Heart left ventricle (tissue), 16 donors: ENCODE measurements at regions not wholly inside any gene's neighbourhood (a gene's known extent, or its start where the extent isn't known, plus 50 kb on each side); places are given as distances from the start of the nearest gene placed in this dataset.

Experiments used
- ATAC-seq, 4 donors: fragments of 200-7000 bp; cut with Tn5 transposase; one replicate each; pipeline ENCODE4 v1.9.1; 2020 to 2022; ENCODE audit warnings: moderate library complexity in 4 of 4, mild to moderate bottlenecking in 3 of 4, moderate number of reproducible peaks in 1 of 4
- DNase-seq, 5 donors: peaks; one replicate each; pipeline ENCODE4 v3.0.0-alpha.2; 2020
- H3K27ac ChIP-seq, 12 donors: fragments of 200-600 bp; sonication (generic) in 4 of 12; one replicate each; pipeline versions ENCODE4 v1.5.0 to v1.8.0; 2016 to 2022; ENCODE audit warnings: mild to moderate bottlenecking in 2 of 12
- H3K27me3 ChIP-seq, 9 donors: fragments of 200-600 bp; sonication (generic) in 2 of 9; one replicate each; pipeline versions ENCODE4 v1.5.1 to v1.8.0; 2016 to 2022; ENCODE audit warnings: mild to moderate bottlenecking in 3 of 9
- H3K36me3 ChIP-seq, 9 donors: fragments of 200-600 bp; sonication (generic) in 2 of 9; one replicate each; pipeline versions ENCODE4 v1.5.0 to v1.8.0; 2018 to 2022; ENCODE audit warnings: mild to moderate bottlenecking in 2 of 9
- H3K4me1 ChIP-seq, 12 donors: fragments of 200-600 bp; sonication (generic) in 4 of 12; one replicate each; pipeline versions ENCODE4 v1.5.0 to v1.8.0; 2016 to 2022; ENCODE audit warnings: mild to moderate bottlenecking in 3 of 12
- H3K4me3 ChIP-seq, 12 donors: fragments of 200-600 bp; sonication (generic) in 4 of 12; one replicate each; pipeline versions ENCODE4 v1.5.0 to v1.8.0; 2017 to 2022; ENCODE audit warnings: mild to moderate bottlenecking in 9 of 12, moderate library complexity in 4 of 12
- H3K9me3 ChIP-seq, 12 donors: fragments of 200-600 bp; sonication (generic) in 4 of 12; one replicate each; pipeline versions ENCODE4 v1.5.0 to v1.8.0; 2016 to 2022; ENCODE audit warnings: mild to moderate bottlenecking in 1 of 12
- POLR2A ChIP-seq, 2 donors: fragments of 450-650 bp; IDR thresholded peaks; one replicate each; pipeline ENCODE4 v1.6.1; 2017; ENCODE audit warnings: antibody characterized with exemption in 2 of 2, mild to moderate bottlenecking in 2 of 2, moderate library complexity in 2 of 2
- WGBS, 4 donors: extraction: QIAGEN DNeasy Blood & Tissue Kit in 2 of 4; methylation state at CpG; one replicate each; pipeline versions ENCODE4 v1.1.5 to v1.1.7; 2013 to 2018; 5-methylcytosine and 5-hydroxymethylcytosine counted together
- intact Hi-C, 10 donors: fragments of 100-400 bp; cut with DNase I; formaldehyde crosslinking; loops; one replicate each; pipeline versions ENCODE4 v1.11.1 to v1.14.2; 2022
- TF ChIP-seq, protein P1 (sequence below), 12 donors: fragments of 200-600 bp; sonication (generic) in 4 of 12; IDR thresholded peaks; one replicate each; pipeline versions ENCODE4 v1.5.0 to v1.8.0; 2018 to 2022; ENCODE audit warnings: antibody characterized with exemption in 12 of 12, mild to moderate bottlenecking in 5 of 12
- donor health status: ischemic (EF 13 %, LVEDD 7.1; RV severe dilation, severe dysfunction).
- donor health status: healthy with polysubstance abuse.
- donor health status: DM: no; HTN: yes; CAD: no.
- donor health status: DM: no; HTN: no; CAD: no.
- donor health status: ischemic (EF 25% LVEDD 6.9; RV normal size, moderate dysfunction).
- donor health status: ischemic (EF 25% LVEDD 5.7; RV mildly dilated, moderate dysfunction).
- donor health status: healthy.
- donor health status: DM: yes; HTN: yes; CAD: no.
- donor health status: ischemic (EF 35%, LVEDD 5.7; RV mildly dilated, moderate dysfunction).
- donor health status: nonischemic (EF 11% LVEDD 7.7; RV severe dilation, severe dysfunction).
- donor health status: DM: yes; HTN: yes; CAD: no.
- donor health status: PGD.
- donor health status: ischemic (EF 29% LVEDD 5.4; RV normal size, mild dysfunction).
- donor health status: nonischemic (EF 23%, LVEDD 6.1; RV moderate dilation, normal function).

DNA sequence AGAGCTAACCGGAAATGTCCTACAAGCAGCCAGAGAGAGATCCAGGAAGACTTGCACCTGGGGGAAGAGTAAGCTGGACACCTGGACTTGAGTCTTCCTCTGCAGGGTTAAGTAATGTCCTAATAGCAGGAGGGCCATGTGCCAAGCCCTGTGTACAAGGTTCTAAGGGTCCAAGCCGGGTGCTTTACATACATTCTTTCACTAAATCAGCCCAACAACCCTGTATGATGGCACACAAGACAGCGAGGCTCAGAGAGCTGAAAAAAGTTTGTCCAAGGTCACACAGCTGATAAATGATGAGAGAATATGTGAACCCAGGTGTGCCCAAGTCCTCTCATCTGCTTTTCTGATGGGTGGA is 215.1 kb upstream of the CDYL start:
- no peaks in the 10 kb centered on the region for H3K36me3 ChIP-seq
- H3K27ac ChIP-seq = no peak overlapping the region
- DNase-seq = no peak
- no peaks in the 10 kb centered on the region for H3K27me3 ChIP-seq
- no peak for ATAC-seq
- no peaks in the 10 kb centered on the region for H3K9me3 ChIP-seq
- no peak overlapping the region for H3K4me3 ChIP-seq
- no peak for TF ChIP-seq POLR2A (IDR thresholded peaks at IDR 0.05)
- TF ChIP-seq, protein P1, sequence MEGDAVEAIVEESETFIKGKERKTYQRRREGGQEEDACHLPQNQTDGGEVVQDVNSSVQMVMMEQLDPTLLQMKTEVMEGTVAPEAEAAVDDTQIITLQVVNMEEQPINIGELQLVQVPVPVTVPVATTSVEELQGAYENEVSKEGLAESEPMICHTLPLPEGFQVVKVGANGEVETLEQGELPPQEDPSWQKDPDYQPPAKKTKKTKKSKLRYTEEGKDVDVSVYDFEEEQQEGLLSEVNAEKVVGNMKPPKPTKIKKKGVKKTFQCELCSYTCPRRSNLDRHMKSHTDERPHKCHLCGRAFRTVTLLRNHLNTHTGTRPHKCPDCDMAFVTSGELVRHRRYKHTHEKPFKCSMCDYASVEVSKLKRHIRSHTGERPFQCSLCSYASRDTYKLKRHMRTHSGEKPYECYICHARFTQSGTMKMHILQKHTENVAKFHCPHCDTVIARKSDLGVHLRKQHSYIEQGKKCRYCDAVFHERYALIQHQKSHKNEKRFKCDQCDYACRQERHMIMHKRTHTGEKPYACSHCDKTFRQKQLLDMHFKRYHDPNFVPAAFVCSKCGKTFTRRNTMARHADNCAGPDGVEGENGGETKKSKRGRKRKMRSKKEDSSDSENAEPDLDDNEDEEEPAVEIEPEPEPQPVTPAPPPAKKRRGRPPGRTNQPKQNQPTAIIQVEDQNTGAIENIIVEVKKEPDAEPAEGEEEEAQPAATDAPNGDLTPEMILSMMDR (IDR thresholded peaks at IDR 0.05) = no peak
- intact Hi-C loops = no loop called here
- H3K4me1 ChIP-seq = no peaks in the 10 kb centered on the region
- 90 to 98% (median 94%) methylated on average over 3 of the region's 3 CpGs for WGBS, 4 donors

DNA sequence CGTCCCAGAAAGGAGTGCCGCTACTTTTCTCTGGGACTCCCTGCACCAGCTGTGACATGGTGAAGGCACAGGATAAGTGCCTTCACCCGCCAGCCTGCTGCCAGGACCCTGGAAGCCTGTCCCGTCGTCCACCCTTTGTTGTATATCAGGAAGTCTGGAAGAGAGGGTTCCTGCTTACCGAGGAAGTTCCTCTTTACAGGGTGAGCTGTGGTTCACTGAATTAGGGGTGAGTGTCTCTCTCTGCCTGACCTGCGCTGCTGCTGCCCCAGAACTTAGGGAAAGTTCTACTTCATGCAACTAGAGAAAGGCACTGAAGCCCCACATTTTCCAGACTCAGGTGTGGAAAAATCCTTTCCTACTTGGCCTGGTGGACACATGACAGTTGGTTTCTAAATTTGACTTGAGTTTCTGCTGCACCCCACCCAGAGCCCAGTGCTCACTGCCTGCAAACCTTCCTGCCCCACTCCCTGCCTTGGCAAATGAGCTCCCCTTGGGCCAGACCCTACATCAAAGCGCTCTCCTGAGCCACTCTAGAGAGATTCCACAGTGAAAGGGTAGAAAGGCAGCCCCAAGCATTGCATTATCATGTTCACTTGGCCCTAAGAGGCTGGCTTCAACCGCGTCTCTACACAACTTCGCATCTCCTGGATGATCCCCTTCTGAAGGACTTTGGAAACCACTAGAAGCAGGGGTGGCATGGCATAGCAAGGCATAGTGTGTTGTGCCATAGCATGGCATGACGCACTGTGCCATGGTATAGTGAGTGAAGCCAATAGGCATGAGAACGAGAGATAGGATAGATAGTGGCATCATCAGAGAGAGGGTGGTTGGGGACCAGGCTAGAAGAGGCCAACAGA is 215.8 kb upstream of the CDYL start:
- Histone ChIP-seq H3K36me3 (no peaks in the 10 kb centered on the region), H3K27me3 (no peaks in the 10 kb centered on the region), H3K4me3 (no peak overlapping the region), H3K4me1 (no peaks in the 10 kb centered on the region), H3K9me3 (no peaks in the 10 kb centered on the region), H3K27ac (no peak overlapping the region)
- ATAC-seq (no peak), DNase-seq (no peak)
- TF ChIP-seq, protein P1 (IDR thresholded peaks at IDR 0.05) = no peak
- no peak for TF ChIP-seq POLR2A (IDR thresholded peaks at IDR 0.05)
- 84 to 94% (median 88%) methylated on average over 13 of the region's 13 CpGs for WGBS, 4 donors
- intact Hi-C loops = no loop called here

DNA sequence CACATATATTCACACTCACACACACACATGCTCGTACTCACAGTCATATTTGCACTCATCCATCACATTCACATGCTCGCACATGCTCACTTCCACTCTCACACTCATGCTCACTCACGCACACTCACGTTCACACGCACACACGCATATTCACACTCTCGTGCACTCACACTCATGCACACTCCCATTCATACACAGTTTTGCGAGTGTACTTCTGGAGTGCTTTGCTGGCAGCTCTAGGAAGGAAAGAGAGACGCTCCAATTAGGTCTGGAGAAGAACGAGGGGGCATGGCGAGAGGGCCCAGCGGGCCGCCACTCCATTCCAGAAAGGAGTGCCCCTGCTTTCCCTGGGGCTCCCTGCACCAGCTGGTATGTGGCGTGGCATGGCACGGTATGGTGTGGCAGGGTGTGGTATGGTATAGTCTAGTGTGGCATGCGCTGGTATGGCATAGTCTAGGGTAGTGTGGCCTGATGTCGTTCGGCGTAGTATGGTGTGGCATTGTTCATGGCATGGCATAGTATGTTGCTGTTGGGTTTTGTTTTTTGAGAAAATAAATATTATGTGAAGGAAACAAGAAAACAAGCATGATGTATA is 216.8 kb upstream of the CDYL start:
- no peak for TF ChIP-seq POLR2A (IDR thresholded peaks at IDR 0.05)
- TF ChIP-seq, protein P1 (IDR thresholded peaks at IDR 0.05) = no peak
- H3K4me3 ChIP-seq = no peak overlapping the region
- no peaks in the 10 kb centered on the region for H3K27me3 ChIP-seq
- 95 to 98% (median 97%) methylated on average over 19 of the region's 19 CpGs for WGBS, 4 donors
- peak in 1 of 4 donors; percentile 33 for ATAC-seq
- H3K36me3 ChIP-seq = no peaks in the 10 kb centered on the region
- no peaks in the 10 kb centered on the region for H3K9me3 ChIP-seq
- intact Hi-C loops = no loop called here
- H3K4me1 ChIP-seq = no peaks in the 10 kb centered on the region
- no peak overlapping the region for H3K27ac ChIP-seq
- DNase-seq = no peak

DNA sequence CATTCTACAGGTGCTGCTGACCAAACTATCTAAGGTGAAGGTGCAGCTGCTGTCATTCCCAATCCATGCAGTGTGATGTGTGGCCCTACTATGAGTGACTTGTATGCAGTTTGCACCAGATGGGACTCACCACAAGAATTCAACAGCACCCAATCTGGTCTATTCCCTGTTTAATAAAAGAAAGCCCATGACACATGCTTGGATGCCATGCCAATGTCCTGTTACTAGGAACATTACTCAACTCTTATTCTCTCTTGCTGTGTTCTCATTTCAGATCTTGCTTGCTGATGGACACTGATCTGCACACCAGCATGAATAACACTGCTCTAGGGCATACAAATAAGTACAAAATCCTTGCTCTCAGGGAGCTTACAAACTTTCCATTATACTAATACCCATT is 221.6 kb upstream of the CDYL start:
- DNase-seq = no peak
- no peaks in the 10 kb centered on the region for H3K36me3 ChIP-seq
- intact Hi-C loops = no loop called here
- H3K9me3 ChIP-seq = no peaks in the 10 kb centered on the region
- no peaks in the 10 kb centered on the region for H3K4me1 ChIP-seq
- TF ChIP-seq POLR2A (IDR thresholded peaks at IDR 0.05) = no peak
- TF ChIP-seq, protein P1 (IDR thresholded peaks at IDR 0.05) = no peak
- no peak for ATAC-seq
- H3K27ac ChIP-seq = no peak overlapping the region
- H3K4me3 ChIP-seq = no peak overlapping the region
- peaks cover 0 to 5% (median 0%) of the 10 kb centered on the region in 9 donors for H3K27me3 ChIP-seq
